ENCODE measurements at regions not wholly inside any gene's neighbourhood (a gene's known extent, or its start where the extent isn't known, plus 50 kb on each side); places are given as distances from the start of the nearest gene placed in this dataset.
"Not testable (repeated sequence)": the region's sequence is repeated elsewhere in the genome, so short reads cannot be mapped to it uniquely, and the experiment has no call there.

- no peak for DNase-seq
Measured at GRCh38 chr1:164337394-164337793, 221.6 kb upstream of the PBX1 start.

- DNase-seq, result no peak
Measured at GRCh38 chr1:164337885-164338284, 221.1 kb upstream of the PBX1 start.

- DNase-seq, result no peak
Measured at GRCh38 chr1:164343189-164343588, 215.8 kb upstream of the PBX1 start.

- no peak for DNase-seq
Measured at GRCh38 chr1:164347980-164348379, 211.0 kb upstream of the PBX1 start.

- DNase-seq, result no peak
Measured at GRCh38 chr1:164356511-164356910, 202.5 kb upstream of the PBX1 start.

- no peak for DNase-seq
Measured at GRCh38 chr1:164360265-164360664, 198.7 kb upstream of the PBX1 start.

- DNase-seq, result no peak
Measured at GRCh38 chr1:164361927-164362326, 197.1 kb upstream of the PBX1 start.

GRCh38 chr1:164363980-164364379 lies 195.0 kb upstream of the PBX1 start:
- DNase-seq, result no peak

GRCh38 chr1:164366014-164366413 lies 193.0 kb upstream of the PBX1 start:
- no peak for DNase-seq

GRCh38 chr1:164369698-164370365 lies 189.2 kb upstream of the PBX1 start:
- no peak for DNase-seq

- DNase-seq, result no peak
Measured at GRCh38 chr1:164380893-164381292, 178.1 kb upstream of the PBX1 start.

- no peak for DNase-seq
Measured at GRCh38 chr1:164382384-164382783, 176.6 kb upstream of the PBX1 start.

GRCh38 chr1:164384262-164384661 lies 174.7 kb upstream of the PBX1 start:
- no peak for DNase-seq

GRCh38 chr1:164417016-164417704 lies 141.8 kb upstream of the PBX1 start:
- DNase-seq, result no peak

GRCh38 chr1:164423136-164423535 lies 135.8 kb upstream of the PBX1 start:
- no peak for DNase-seq

- no peak for DNase-seq
Measured at GRCh38 chr1:164433141-164433817, 125.7 kb upstream of the PBX1 start.

- DNase-seq, result no peak
Measured at GRCh38 chr1:164433818-164434170, 125.2 kb upstream of the PBX1 start.

GRCh38 chr1:164440232-164440631 lies 118.8 kb upstream of the PBX1 start:
- DNase-seq, result no peak

GRCh38 chr1:164443166-164443565 lies 115.8 kb upstream of the PBX1 start:
- DNase-seq, result no peak

- DNase-seq, result no peak
Measured at GRCh38 chr1:164443836-164444235, 115.1 kb upstream of the PBX1 start.

GRCh38 chr1:164446020-164446419 lies 113.0 kb upstream of the PBX1 start:
- no peak for DNase-seq

GRCh38 chr1:164452549-164452948 lies 106.4 kb upstream of the PBX1 start:
- DNase-seq, result no peak

- DNase-seq, result no peak
Measured at GRCh38 chr1:164456272-164456671, 102.7 kb upstream of the PBX1 start.

- not testable (repeated sequence) for DNase-seq
Measured at GRCh38 chr1:164459176-164459575, 99.8 kb upstream of the PBX1 start.
